GM23338 (cell line): ENCODE measurements at regions not wholly inside any gene's neighbourhood (a gene's known extent, or its start where the extent isn't known, plus 50 kb on each side); places are given as distances from the start of the nearest gene placed in this dataset.

Source experiments
- ATAC-seq: fragments of 200-7000 bp; cut with Tn5 transposase; 3 replicates; pipeline ENCODE4 v1.9.1; 2020
- DNase-seq: peaks from one replicate; pipeline ENCODE4 v3.0.0-alpha.2; 2015; ENCODE audit warnings: low spot score
- H2AFZ ChIP-seq: fragments of 200-600 bp; sonication (generic); 2 replicates; pipeline ENCODE4 v1.8.0; 2016; ENCODE audit warnings: antibody characterized with exemption, mild to moderate bottlenecking, moderate library complexity
- H3F3A ChIP-seq: fragments of 200-600 bp; sonication (generic); replicated peaks from 2 replicates; pipeline ENCODE4 v1.8.0; 2017; ENCODE audit warnings: antibody characterized with exemption, mixed run types, low read depth
- H3K27ac ChIP-seq: fragments of 200-600 bp; sonication (generic); 2 replicates; pipeline ENCODE4 v1.6.1; 2016; ENCODE audit warnings: low read depth
- H3K27me3 ChIP-seq: fragments of 200-600 bp; sonication (generic); 2 replicates; pipeline ENCODE4 v1.8.0; 2016; ENCODE audit warnings: mild to moderate bottlenecking, mixed run types, moderate library complexity; ENCODE audit not compliant: insufficient read depth
- H3K36me3 ChIP-seq: fragments of 200-600 bp; sonication (generic); 2 replicates; pipeline ENCODE4 v1.8.0; 2016; ENCODE audit warnings: mild to moderate bottlenecking; ENCODE audit not compliant: insufficient read depth
- H3K4me1 ChIP-seq: fragments of 200-600 bp; sonication (generic); 2 replicates; pipeline ENCODE4 v1.8.0; 2016; ENCODE audit warnings: mild to moderate bottlenecking, moderate library complexity; ENCODE audit not compliant: insufficient read depth
- H3K4me2 ChIP-seq: fragments of 200-600 bp; sonication (generic); 2 replicates; pipeline ENCODE4 v1.7.1; 2017; ENCODE audit warnings: mixed run types
- H3K4me3 ChIP-seq: fragments of 200-600 bp; sonication (generic); 2 replicates; pipeline ENCODE4 v1.6.1; 2016; ENCODE audit warnings: mixed run types
- H3K79me2 ChIP-seq: fragments of 200-600 bp; sonication (generic); replicated peaks from 2 replicates; pipeline ENCODE4 v1.8.0; 2017; ENCODE audit warnings: mild to moderate bottlenecking; ENCODE audit not compliant: insufficient read depth
- H3K9me2 ChIP-seq: fragments of 200-600 bp; sonication (generic); 2 replicates; pipeline ENCODE4 v1.8.0; 2017; ENCODE audit not compliant: insufficient read depth
- H4K20me1 ChIP-seq: fragments of 200-600 bp; sonication (generic); replicated peaks from 2 replicates; pipeline ENCODE4 v1.8.0; 2017; ENCODE audit warnings: mild to moderate bottlenecking; ENCODE audit not compliant: insufficient read depth
- H3K27ac Mint-ChIP-seq: 2 replicates; pipeline ENCODE4 v1.8.0; 2020; ENCODE audit warnings: inconsistent platforms, mild to moderate bottlenecking, moderate library complexity, mixed read lengths
- H3K27me3 Mint-ChIP-seq: 3 replicates; pipeline ENCODE4 v1.8.0; 2022; ENCODE audit warnings: low read depth, mild to moderate bottlenecking, moderate library complexity, mixed read lengths, inconsistent platforms; ENCODE audit not compliant: insufficient read depth, poor library complexity
- H3K36me3 Mint-ChIP-seq: 3 replicates; pipeline ENCODE4 v1.8.0; 2021; ENCODE audit warnings: low read depth, mild to moderate bottlenecking, inconsistent platforms, moderate library complexity, mixed read lengths
- H3K4me1 Mint-ChIP-seq: 3 replicates; pipeline ENCODE4 v1.8.0; 2020; ENCODE audit warnings: mild to moderate bottlenecking, inconsistent platforms, mixed read lengths
- H3K4me3 Mint-ChIP-seq: 3 replicates; pipeline ENCODE4 v1.8.0; 2021; ENCODE audit warnings: moderate library complexity, mild to moderate bottlenecking, inconsistent platforms, mixed read lengths
- H3K9me3 Mint-ChIP-seq: 3 replicates; pipeline ENCODE4 v1.8.0; 2020; ENCODE audit warnings: moderate library complexity, mild to moderate bottlenecking, inconsistent platforms, mixed read lengths
- CREB1 ChIP-seq: fragments of 250-450 bp; sonication (Bioruptor Pico); IDR thresholded peaks from 2 replicates; pipeline ENCODE4 v1.5.0; 2020; ENCODE audit warnings: low read depth, mild to moderate bottlenecking, moderate library complexity
- EZH2 ChIP-seq: fragments of 200-600 bp; sonication (generic); IDR thresholded peaks from one replicate; pipeline ENCODE4 v1.8.0; 2017; ENCODE audit warnings: antibody characterized with exemption, mild to moderate bottlenecking, low read depth; ENCODE audit not compliant: unreplicated experiment
- EZH2phosphoT487 ChIP-seq: fragments of 200-600 bp; sonication (generic); IDR thresholded peaks from one replicate; pipeline ENCODE4 v1.8.1; 2018; ENCODE audit warnings: antibody characterized with exemption; ENCODE audit not compliant: unreplicated experiment
- JUNB ChIP-seq: IDR thresholded peaks from one replicate; pipeline ENCODE4 v1.6.1; 2016; ENCODE audit warnings: antibody characterized with exemption; ENCODE audit not compliant: unreplicated experiment
- NANOG ChIP-seq: IDR thresholded peaks from 2 replicates; pipeline ENCODE4 v1.6.1; 2016; ENCODE audit warnings: antibody characterized with exemption, borderline replicate concordance
- POLR2AphosphoS5 ChIP-seq: IDR thresholded peaks from 2 replicates; pipeline ENCODE4 v1.6.1; 2016; ENCODE audit warnings: antibody characterized with exemption, low read depth
- STAT1 ChIP-seq: IDR thresholded peaks from one replicate; pipeline ENCODE4 v1.6.1; 2016; ENCODE audit warnings: antibody characterized with exemption; ENCODE audit not compliant: unreplicated experiment
- TF ChIP-seq, protein P1 (sequence below): IDR thresholded peaks from one replicate; pipeline ENCODE4 v1.6.1; 2018; ENCODE audit warnings: antibody characterized with exemption; ENCODE audit not compliant: unreplicated experiment
- TF ChIP-seq, protein P2 (sequence below), 2 experiments: fragments of 200-600 bp in 1 of 2; sonication (generic) in 1 of 2; conservative IDR thresholded peaks; 2 replicates each; pipeline versions ENCODE4 v1.5.1 to v1.6.1; 2016 to 2017; ENCODE audit warnings: antibody characterized with exemption in 2 of 2, low read depth in 2 of 2, mild to moderate bottlenecking in 2 of 2, moderate library complexity in 1 of 2
- TF ChIP-seq, protein P3 (sequence below): IDR thresholded peaks from 2 replicates; pipeline ENCODE4 v1.6.1; 2016; ENCODE audit warnings: antibody characterized with exemption

DNA sequence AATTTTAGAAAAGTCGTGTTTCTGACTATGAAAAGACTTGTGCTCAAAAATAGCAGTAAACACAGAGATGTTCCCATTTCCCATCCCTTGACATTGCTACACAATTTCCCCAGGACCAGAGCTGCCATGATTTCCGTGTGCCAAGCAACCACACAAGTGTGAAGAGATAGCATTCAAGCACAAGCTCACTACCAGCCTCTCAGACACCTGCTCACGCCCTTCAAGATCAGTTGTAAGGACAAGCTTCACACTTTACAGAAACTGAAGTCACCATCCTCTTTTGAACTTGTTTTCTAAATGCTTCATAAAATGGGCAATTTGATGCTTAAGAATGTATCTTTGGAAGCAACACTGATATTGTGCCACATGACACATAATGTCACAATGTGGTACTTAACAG, 333.1 kb downstream of the CAAP1 start (continued):
- TF ChIP-seq, protein P1, sequence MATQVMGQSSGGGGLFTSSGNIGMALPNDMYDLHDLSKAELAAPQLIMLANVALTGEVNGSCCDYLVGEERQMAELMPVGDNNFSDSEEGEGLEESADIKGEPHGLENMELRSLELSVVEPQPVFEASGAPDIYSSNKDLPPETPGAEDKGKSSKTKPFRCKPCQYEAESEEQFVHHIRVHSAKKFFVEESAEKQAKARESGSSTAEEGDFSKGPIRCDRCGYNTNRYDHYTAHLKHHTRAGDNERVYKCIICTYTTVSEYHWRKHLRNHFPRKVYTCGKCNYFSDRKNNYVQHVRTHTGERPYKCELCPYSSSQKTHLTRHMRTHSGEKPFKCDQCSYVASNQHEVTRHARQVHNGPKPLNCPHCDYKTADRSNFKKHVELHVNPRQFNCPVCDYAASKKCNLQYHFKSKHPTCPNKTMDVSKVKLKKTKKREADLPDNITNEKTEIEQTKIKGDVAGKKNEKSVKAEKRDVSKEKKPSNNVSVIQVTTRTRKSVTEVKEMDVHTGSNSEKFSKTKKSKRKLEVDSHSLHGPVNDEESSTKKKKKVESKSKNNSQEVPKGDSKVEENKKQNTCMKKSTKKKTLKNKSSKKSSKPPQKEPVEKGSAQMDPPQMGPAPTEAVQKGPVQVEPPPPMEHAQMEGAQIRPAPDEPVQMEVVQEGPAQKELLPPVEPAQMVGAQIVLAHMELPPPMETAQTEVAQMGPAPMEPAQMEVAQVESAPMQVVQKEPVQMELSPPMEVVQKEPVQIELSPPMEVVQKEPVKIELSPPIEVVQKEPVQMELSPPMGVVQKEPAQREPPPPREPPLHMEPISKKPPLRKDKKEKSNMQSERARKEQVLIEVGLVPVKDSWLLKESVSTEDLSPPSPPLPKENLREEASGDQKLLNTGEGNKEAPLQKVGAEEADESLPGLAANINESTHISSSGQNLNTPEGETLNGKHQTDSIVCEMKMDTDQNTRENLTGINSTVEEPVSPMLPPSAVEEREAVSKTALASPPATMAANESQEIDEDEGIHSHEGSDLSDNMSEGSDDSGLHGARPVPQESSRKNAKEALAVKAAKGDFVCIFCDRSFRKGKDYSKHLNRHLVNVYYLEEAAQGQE = no peak
- no peak for TF ChIP-seq POLR2AphosphoS5
- TF ChIP-seq, protein P2, sequence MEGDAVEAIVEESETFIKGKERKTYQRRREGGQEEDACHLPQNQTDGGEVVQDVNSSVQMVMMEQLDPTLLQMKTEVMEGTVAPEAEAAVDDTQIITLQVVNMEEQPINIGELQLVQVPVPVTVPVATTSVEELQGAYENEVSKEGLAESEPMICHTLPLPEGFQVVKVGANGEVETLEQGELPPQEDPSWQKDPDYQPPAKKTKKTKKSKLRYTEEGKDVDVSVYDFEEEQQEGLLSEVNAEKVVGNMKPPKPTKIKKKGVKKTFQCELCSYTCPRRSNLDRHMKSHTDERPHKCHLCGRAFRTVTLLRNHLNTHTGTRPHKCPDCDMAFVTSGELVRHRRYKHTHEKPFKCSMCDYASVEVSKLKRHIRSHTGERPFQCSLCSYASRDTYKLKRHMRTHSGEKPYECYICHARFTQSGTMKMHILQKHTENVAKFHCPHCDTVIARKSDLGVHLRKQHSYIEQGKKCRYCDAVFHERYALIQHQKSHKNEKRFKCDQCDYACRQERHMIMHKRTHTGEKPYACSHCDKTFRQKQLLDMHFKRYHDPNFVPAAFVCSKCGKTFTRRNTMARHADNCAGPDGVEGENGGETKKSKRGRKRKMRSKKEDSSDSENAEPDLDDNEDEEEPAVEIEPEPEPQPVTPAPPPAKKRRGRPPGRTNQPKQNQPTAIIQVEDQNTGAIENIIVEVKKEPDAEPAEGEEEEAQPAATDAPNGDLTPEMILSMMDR (conservative IDR thresholded peaks at IDR 0.05; ENCODE audit: low read depth in 2 of 2) = no peak
- TF ChIP-seq, protein P3, sequence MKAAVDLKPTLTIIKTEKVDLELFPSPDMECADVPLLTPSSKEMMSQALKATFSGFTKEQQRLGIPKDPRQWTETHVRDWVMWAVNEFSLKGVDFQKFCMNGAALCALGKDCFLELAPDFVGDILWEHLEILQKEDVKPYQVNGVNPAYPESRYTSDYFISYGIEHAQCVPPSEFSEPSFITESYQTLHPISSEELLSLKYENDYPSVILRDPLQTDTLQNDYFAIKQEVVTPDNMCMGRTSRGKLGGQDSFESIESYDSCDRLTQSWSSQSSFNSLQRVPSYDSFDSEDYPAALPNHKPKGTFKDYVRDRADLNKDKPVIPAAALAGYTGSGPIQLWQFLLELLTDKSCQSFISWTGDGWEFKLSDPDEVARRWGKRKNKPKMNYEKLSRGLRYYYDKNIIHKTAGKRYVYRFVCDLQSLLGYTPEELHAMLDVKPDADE = no peak
- TF ChIP-seq CREB1 (CRISPR knock-in tag) = no peak
- TF ChIP-seq EZH2 = no peak
- TF ChIP-seq JUNB = no peak
- TF ChIP-seq NANOG = no peak
- TF ChIP-seq EZH2phosphoT487 = no peak

DNA sequence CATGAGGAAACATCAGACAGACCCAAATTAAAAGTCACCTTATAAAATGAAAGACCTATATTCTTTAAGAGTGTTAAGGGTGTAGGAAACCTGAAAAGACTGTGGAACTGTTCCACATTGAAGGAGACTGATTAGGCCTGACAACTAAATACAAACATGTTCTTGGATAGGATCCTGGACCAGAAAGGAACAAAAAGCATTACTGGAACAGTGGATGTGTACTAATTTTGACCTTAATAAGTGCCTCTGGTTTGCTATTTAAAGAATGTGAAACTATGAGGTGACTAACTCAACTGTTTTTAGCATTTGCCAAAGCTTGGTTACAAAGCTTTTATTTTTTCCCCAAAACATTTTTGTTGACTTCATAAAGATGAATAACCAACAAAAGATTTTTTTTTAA, 340.6 kb downstream of the CAAP1 start:
- TF ChIP-seq STAT1 (no peak), NANOG (no peak), CREB1 (CRISPR knock-in tag) (no peak), POLR2AphosphoS5 (no peak)
- TF ChIP-seq, protein P2 (conservative IDR thresholded peaks at IDR 0.05; ENCODE audit: low read depth in 2 of 2) = no peak
- DNase-seq (no peak), ATAC-seq (no peak)
- Histone ChIP-seq H3F3A (no peaks in the 10 kb centered on the region), H3K27me3 (no peaks in the 10 kb centered on the region), H3K4me3 (no peak overlapping the region), H3K4me1 (peaks cover 9% of the 10 kb centered on the region; the same call in 1 of the 2 replicates), H3K4me2 (no peak overlapping the region), H4K20me1 (no peaks in the 10 kb centered on the region), H3K27ac (no peak overlapping the region), H3K36me3 (no peaks in the 10 kb centered on the region), H2AFZ (no peak overlapping the region), H3K9me2 (no peaks in the 10 kb centered on the region), H3K79me2 (no peaks in the 10 kb centered on the region)
- Mint-ChIP-seq H3K27ac (no peak overlapping the region), H3K4me3 (no peak overlapping the region), H3K9me3 (peaks cover 2% of the 10 kb centered on the region; the same call in 1 of the 3 replicates), H3K4me1 (peaks cover 7% of the 10 kb centered on the region), H3K36me3 (no peaks in the 10 kb centered on the region), H3K27me3 (no peaks in the 10 kb centered on the region)
